ENCODE measurements at regions not wholly inside any gene's neighbourhood (a gene's known extent, or its start where the extent isn't known, plus 50 kb on each side); places are given as distances from the start of the nearest gene placed in this dataset.

DNA sequence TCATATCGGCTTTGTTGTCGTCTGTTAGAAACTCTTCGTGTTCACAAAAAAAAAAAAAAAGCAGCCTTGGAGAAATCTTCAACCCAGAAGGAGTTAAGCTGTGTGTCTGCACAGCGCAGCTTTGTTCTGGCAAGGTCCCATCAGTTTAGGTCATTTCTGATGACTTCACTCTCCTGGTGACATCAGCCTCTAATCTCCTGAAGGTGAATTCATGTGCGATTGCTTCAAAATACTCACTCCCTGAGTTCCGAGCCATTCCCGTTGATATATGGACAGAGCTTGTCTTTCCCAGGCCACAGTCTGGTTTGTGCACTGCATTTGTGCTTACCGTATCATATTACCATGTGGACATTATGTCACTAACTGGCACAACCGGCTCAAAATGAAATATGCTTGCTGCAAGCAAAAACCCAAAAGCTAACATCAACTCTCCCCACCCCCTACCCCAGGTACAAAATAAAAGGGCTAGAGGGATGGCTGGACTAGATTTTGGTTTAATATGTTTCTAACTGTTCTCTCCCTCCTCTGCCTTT lies 342.4 kb downstream of the KCNRG start:
- peaks cover 19% of the 10 kb centered on the region for H3F3A ChIP-seq (ENCODE audit: insufficient read depth)
- WGBS, 2 experiments (ENCODE audit: low coverage in 1 of 2, low lambda C conversion rate in 2 of 2, missing lambda C conversion rate in 2 of 2): 7 to 11% methylated on average over 9 of the region's 9 CpGs
- H3K9ac ChIP-seq: no peak overlapping the region; the same call in 1 of the 2 replicates
- in situ Hi-C loops (cut with MboI): no loop called here
- peak; percentile 89 for DNase-seq
- H3K27ac ChIP-seq: 0 out of 2 replicates have a peak overlapping the region, but pooled peaks have one; percentile 14
- peak overlapping the region; percentile 33 for H3K4me2 ChIP-seq (ENCODE audit: unreplicated experiment)
- peak overlapping the region; percentile 9; the same call in 1 of the 2 replicates for H3K4me3 ChIP-seq
- H4K20me1 ChIP-seq (ENCODE audit: insufficient read depth): no peaks in the 10 kb centered on the region
- peak overlapping the region; percentile 22 for H2AFZ ChIP-seq
- no peaks in the 10 kb centered on the region for H3K9me3 ChIP-seq (ENCODE audit: low read depth)
- TF ChIP-seq EZH2phosphoT487 (IDR thresholded peaks at IDR 0.05; ENCODE audit: insufficient read depth, low read depth): no peak
- TF ChIP-seq EZH2 (IDR thresholded peaks at IDR 0.05; ENCODE audit: insufficient read depth, poor library complexity, severe bottlenecking): no peak
- no peaks in the 10 kb centered on the region for H3K36me3 ChIP-seq (ENCODE audit: low read depth)
- no peaks in the 10 kb centered on the region for H3K27me3 ChIP-seq (replicated peaks; ENCODE audit: insufficient read depth)
- no peaks in the 10 kb centered on the region for H3K79me2 ChIP-seq (ENCODE audit: insufficient read depth)
- H3K9me2 ChIP-seq (ENCODE audit: insufficient read depth): no peaks in the 10 kb centered on the region
- peaks cover 27% of the 10 kb centered on the region for H3K4me1 ChIP-seq (ENCODE audit: insufficient read depth)

DNA sequence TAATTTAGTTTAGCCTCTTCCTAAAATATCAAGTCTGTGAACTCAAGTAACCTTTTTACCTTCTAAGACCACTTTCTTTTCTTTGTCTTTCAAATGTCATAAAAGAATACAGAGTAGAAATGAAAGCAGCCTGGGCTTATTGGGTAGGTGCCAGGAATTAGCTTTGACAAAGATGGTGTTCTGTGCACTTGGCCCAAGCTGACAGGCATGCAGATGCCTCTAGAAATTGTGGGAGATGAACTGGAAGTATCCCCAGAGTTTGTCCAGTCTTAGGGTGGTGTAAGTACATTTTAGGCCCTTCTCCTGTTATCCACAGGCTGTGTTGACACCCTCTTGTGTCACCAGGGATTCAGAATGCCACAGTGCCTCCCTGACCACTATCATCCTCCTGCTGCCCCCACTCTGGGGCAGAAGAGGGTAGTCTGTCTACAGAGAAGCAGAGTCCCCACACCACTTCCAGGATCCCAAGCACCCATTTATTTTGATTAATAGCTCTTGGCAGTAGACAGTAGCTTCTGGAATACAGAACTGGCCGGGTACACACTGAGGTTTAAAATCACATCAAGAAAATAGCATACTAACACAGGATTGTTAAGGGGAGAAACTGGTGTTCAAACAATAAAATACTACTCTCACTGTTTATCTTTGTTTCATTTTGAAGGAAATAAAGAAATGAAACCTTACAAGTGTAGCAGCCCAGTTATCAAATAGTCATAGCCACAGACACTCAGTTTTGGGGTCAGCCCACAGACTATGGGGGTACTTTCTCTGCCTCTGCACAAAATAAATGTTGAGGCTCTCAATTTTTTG lies 343.2 kb downstream of the KCNRG start:
- Histone ChIP-seq H3K9ac (no peak overlapping the region), H3F3A (ENCODE audit: insufficient read depth) (peaks cover 11% of the 10 kb centered on the region; the same call in 1 of the 2 replicates), H3K27me3 (replicated peaks; ENCODE audit: insufficient read depth) (no peaks in the 10 kb centered on the region), H3K4me1 (ENCODE audit: insufficient read depth) (peaks cover 19% of the 10 kb centered on the region), H3K9me3 (ENCODE audit: low read depth) (no peaks in the 10 kb centered on the region), H3K36me3 (ENCODE audit: low read depth) (no peaks in the 10 kb centered on the region), H2AFZ (no peak overlapping the region), H3K4me3 (no peak overlapping the region), H3K27ac (no peak overlapping the region), H3K9me2 (ENCODE audit: insufficient read depth) (no peaks in the 10 kb centered on the region), H4K20me1 (ENCODE audit: insufficient read depth) (no peaks in the 10 kb centered on the region), H3K79me2 (ENCODE audit: insufficient read depth) (no peaks in the 10 kb centered on the region), H3K4me2 (ENCODE audit: unreplicated experiment) (peak overlapping the region; percentile 33)
- in situ Hi-C loops (cut with MboI): no loop called here
- TF ChIP-seq EZH2 (IDR thresholded peaks at IDR 0.05; ENCODE audit: insufficient read depth, poor library complexity, severe bottlenecking) (no peak), EZH2phosphoT487 (IDR thresholded peaks at IDR 0.05; ENCODE audit: insufficient read depth, low read depth) (no peak)
- DNase-seq: no peak
- 64 to 75% methylated on average over 1 of the region's 1 CpG for WGBS, 2 experiments (ENCODE audit: low coverage in 1 of 2, low lambda C conversion rate in 2 of 2, missing lambda C conversion rate in 2 of 2)

DNA sequence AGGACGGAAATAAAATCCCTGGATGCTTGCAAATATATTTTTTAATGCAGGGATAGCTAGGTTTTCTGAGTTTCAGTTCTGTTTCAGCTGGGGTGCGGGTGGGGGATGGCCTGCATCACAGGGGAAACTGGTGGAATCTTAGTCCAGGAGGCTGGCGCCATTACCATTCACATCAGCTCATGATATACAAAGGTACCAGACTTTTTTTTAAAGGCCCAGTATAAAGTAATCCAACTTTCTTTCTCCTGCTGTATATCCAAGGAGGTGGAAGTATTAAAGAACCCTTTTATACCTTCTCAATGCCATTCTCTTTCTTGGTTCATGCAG lies 343.8 kb downstream of the KCNRG start:
- Histone ChIP-seq H3K79me2 (ENCODE audit: insufficient read depth) (no peaks in the 10 kb centered on the region), H2AFZ (no peak overlapping the region), H3K27me3 (replicated peaks; ENCODE audit: insufficient read depth) (no peaks in the 10 kb centered on the region), H3K27ac (no peak overlapping the region), H3K4me1 (ENCODE audit: insufficient read depth) (peaks cover 13% of the 10 kb centered on the region), H3K4me2 (ENCODE audit: unreplicated experiment) (no peak overlapping the region), H3K4me3 (no peak overlapping the region), H4K20me1 (ENCODE audit: insufficient read depth) (no peaks in the 10 kb centered on the region), H3K9me3 (ENCODE audit: low read depth) (no peaks in the 10 kb centered on the region), H3K36me3 (ENCODE audit: low read depth) (no peaks in the 10 kb centered on the region), H3F3A (ENCODE audit: insufficient read depth) (peaks cover 6% of the 10 kb centered on the region; the same call in 1 of the 2 replicates), H3K9ac (no peak overlapping the region), H3K9me2 (ENCODE audit: insufficient read depth) (no peaks in the 10 kb centered on the region)
- TF ChIP-seq EZH2 (IDR thresholded peaks at IDR 0.05; ENCODE audit: insufficient read depth, poor library complexity, severe bottlenecking): no peak
- no peak for TF ChIP-seq EZH2phosphoT487 (IDR thresholded peaks at IDR 0.05; ENCODE audit: insufficient read depth, low read depth)
- in situ Hi-C loops (cut with MboI): no loop called here
- no peak for DNase-seq
- 93 to 98% methylated on average over 3 of the region's 3 CpGs for WGBS, 2 experiments (ENCODE audit: low coverage in 1 of 2, low lambda C conversion rate in 2 of 2, missing lambda C conversion rate in 2 of 2)

DNA sequence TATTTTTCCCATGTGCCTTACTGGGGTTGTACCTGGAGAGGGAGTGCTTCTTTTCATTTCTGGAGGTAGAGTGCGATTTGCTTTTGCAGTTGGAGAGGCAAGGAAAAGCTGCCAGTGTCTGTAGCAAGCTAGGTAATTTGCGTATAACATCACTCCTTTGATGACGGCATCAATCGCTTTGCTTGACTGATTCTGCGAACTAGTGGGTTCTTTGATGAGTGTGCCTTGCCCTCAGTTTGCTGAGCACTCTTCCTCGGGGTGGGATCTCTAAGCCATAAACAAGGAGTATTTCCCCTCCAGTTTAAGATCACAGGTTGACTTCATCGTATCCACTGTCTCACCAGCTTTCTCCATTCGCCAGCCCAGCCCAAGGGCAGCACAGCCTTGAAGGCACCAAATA lies 344.5 kb downstream of the KCNRG start:
- no peak for DNase-seq
- H3K27me3 ChIP-seq (replicated peaks; ENCODE audit: insufficient read depth): no peaks in the 10 kb centered on the region
- no peak overlapping the region for H3K9ac ChIP-seq
- no peaks in the 10 kb centered on the region for H3K36me3 ChIP-seq (ENCODE audit: low read depth)
- H3K9me3 ChIP-seq (ENCODE audit: low read depth): no peaks in the 10 kb centered on the region
- no peaks in the 10 kb centered on the region for H3K9me2 ChIP-seq (ENCODE audit: insufficient read depth)
- peaks cover 13% of the 10 kb centered on the region for H3K4me1 ChIP-seq (ENCODE audit: insufficient read depth)
- H3F3A ChIP-seq (ENCODE audit: insufficient read depth): 0 out of 2 replicates have a peak, but pooled peaks cover 4% of the 10 kb centered on the region
- H2AFZ ChIP-seq: no peak overlapping the region
- WGBS, 2 experiments (ENCODE audit: low coverage in 1 of 2, low lambda C conversion rate in 2 of 2, missing lambda C conversion rate in 2 of 2): 86 to 87% methylated on average over 8 of the region's 8 CpGs
- TF ChIP-seq EZH2 (IDR thresholded peaks at IDR 0.05; ENCODE audit: insufficient read depth, poor library complexity, severe bottlenecking) (no peak), EZH2phosphoT487 (IDR thresholded peaks at IDR 0.05; ENCODE audit: insufficient read depth, low read depth) (no peak)
- no peaks in the 10 kb centered on the region for H4K20me1 ChIP-seq (ENCODE audit: insufficient read depth)
- in situ Hi-C loops (cut with MboI): no loop called here
- no peaks in the 10 kb centered on the region for H3K79me2 ChIP-seq (ENCODE audit: insufficient read depth)
- H3K4me3 ChIP-seq: no peak overlapping the region
- no peak overlapping the region for H3K27ac ChIP-seq
- H3K4me2 ChIP-seq (ENCODE audit: unreplicated experiment): no peak overlapping the region

Measured in GM23248 (cell line).